OCI-LY3 (cell line): ENCODE measurements at regions not wholly inside any gene's neighbourhood (a gene's known extent, or its start where the extent isn't known, plus 50 kb on each side); places are given as distances from the start of the nearest gene placed in this dataset.

Experiments used
- H2AFZ ChIP-seq: fragments of 200-600, 300-600 bp; shearing (Covaris generic); 2 replicates; pipeline ENCODE4 v1.6.0; 2014; ENCODE audit warnings: antibody characterized with exemption, low read depth, low read length
- H3K27ac ChIP-seq: fragments of 200-600, 300-600 bp; sonication (generic); 2 replicates; pipeline ENCODE4 v1.5.1; 2014; ENCODE audit warnings: mild to moderate bottlenecking, low read length, moderate library complexity, mixed read lengths
- H3K27me3 ChIP-seq: fragments of 200-600, 300-600 bp; sonication (generic); 2 replicates; pipeline ENCODE4 v1.6.1; 2014; ENCODE audit warnings: low read depth, low read length, mixed read lengths
- H3K36me3 ChIP-seq: fragments of 200-600, 300-600 bp; sonication (generic); replicated peaks from 2 replicates; pipeline ENCODE3; 2014; ENCODE audit warnings: low read depth, low read length, mixed read lengths
- H3K4me1 ChIP-seq: fragments of 300-600, 200-600 bp; sonication (generic); 2 replicates; pipeline ENCODE4 v1.6.1; 2014; ENCODE audit warnings: low read length, mixed read lengths
- H3K4me2 ChIP-seq: fragments of 200-600, 300-600 bp; sonication (generic); 2 replicates; pipeline ENCODE4 v1.6.1; 2014; ENCODE audit warnings: low read length, mixed read lengths
- H3K4me3 ChIP-seq: fragments of 300-600, 200-600 bp; sonication (generic); 2 replicates; pipeline ENCODE4 v1.5.1; 2014; ENCODE audit warnings: antibody characterized with exemption, mild to moderate bottlenecking, low read length, moderate library complexity
- H3K79me2 ChIP-seq: fragments of 300-600, 200-600 bp; shearing (Covaris generic); 2 replicates; pipeline ENCODE4 v1.6.1; 2014; ENCODE audit warnings: mild to moderate bottlenecking, low read length, mixed read lengths
- H3K9ac ChIP-seq: fragments of 300-600, 200-600 bp; shearing (Covaris generic); 2 replicates; pipeline ENCODE4 v1.6.0; 2014; ENCODE audit warnings: mild to moderate bottlenecking, low read length, moderate library complexity
- H3K9me3 ChIP-seq: fragments of 200-600, 300-600 bp; shearing (Covaris generic); 2 replicates; pipeline ENCODE4 v1.6.1; 2014; ENCODE audit warnings: low read length, mixed read lengths; ENCODE audit not compliant: insufficient read depth
- H4K20me1 ChIP-seq: fragments of 200-600, 300-600 bp; sonication (generic); 2 replicates; pipeline ENCODE4 v1.6.1; 2016; ENCODE audit warnings: low read length, mixed read lengths; ENCODE audit not compliant: insufficient read depth
- CTCF ChIP-seq: fragments of 200-600, 300-600 bp; sonication (generic); IDR thresholded peaks from 2 replicates; pipeline ENCODE4 v1.5.1; 2014; ENCODE audit warnings: antibody characterized with exemption, low read length, low read depth
- EZH2phosphoT487 ChIP-seq: fragments of 200-600 bp; shearing (Covaris generic); IDR thresholded peaks from 2 replicates; pipeline ENCODE4 v1.6.1; 2018; ENCODE audit warnings: antibody characterized with exemption, mixed run types, low read depth

GRCh38 chr12:4197922-4198763, 75.4 kb upstream of the CCND2 start:
- H3K9me3 ChIP-seq, result no peaks in the 10 kb centered on the region
- H3K79me2 ChIP-seq, result no peaks in the 10 kb centered on the region
- H3K27ac ChIP-seq, result no peak overlapping the region
- H3K27me3 ChIP-seq, result no peaks in the 10 kb centered on the region
- H3K4me2 ChIP-seq, result no peak overlapping the region
- no peaks in the 10 kb centered on the region for H4K20me1 ChIP-seq
- no peak overlapping the region for H3K4me3 ChIP-seq
- H3K4me1 ChIP-seq, result peaks cover 32% of the 10 kb centered on the region
- H3K36me3 ChIP-seq, result no peaks in the 10 kb centered on the region
- TF ChIP-seq EZH2phosphoT487 (no peak), CTCF (no peak)
- no peak overlapping the region for H2AFZ ChIP-seq
- H3K9ac ChIP-seq, result no peak overlapping the region

GRCh38 chr12:4196805-4197420, 76.6 kb upstream of the CCND2 start:
- Histone ChIP-seq H3K9ac (no peak overlapping the region), H3K4me3 (no peak overlapping the region), H3K9me3 (no peaks in the 10 kb centered on the region), H3K4me1 (peaks cover 23% of the 10 kb centered on the region), H3K27ac (no peak overlapping the region), H4K20me1 (no peaks in the 10 kb centered on the region), H3K79me2 (no peaks in the 10 kb centered on the region), H3K4me2 (no peak overlapping the region), H3K36me3 (no peaks in the 10 kb centered on the region), H2AFZ (no peak overlapping the region), H3K27me3 (no peaks in the 10 kb centered on the region)
- TF ChIP-seq EZH2phosphoT487 (no peak), CTCF (no peak)

- H3K4me2 ChIP-seq, result no peak overlapping the region
- H3K27me3 ChIP-seq, result no peaks in the 10 kb centered on the region
- no peaks in the 10 kb centered on the region for H3K79me2 ChIP-seq
- H3K9me3 ChIP-seq, result no peaks in the 10 kb centered on the region
- H3K27ac ChIP-seq, result no peak overlapping the region
- H3K4me1 ChIP-seq, result peaks cover 25% of the 10 kb centered on the region
- TF ChIP-seq EZH2phosphoT487 (no peak), CTCF (no peak)
- H3K4me3 ChIP-seq, result no peak overlapping the region
- H4K20me1 ChIP-seq, result no peaks in the 10 kb centered on the region
- no peaks in the 10 kb centered on the region for H3K36me3 ChIP-seq
- H3K9ac ChIP-seq, result no peak overlapping the region
- H2AFZ ChIP-seq, result no peak overlapping the region
Measured at GRCh38 chr12:4194668-4195067, 78.9 kb upstream of the CCND2 start.

GRCh38 chr12:4193821-4194220, 79.7 kb upstream of the CCND2 start:
- H3K36me3 ChIP-seq, result no peaks in the 10 kb centered on the region
- H3K4me2 ChIP-seq, result no peak overlapping the region
- no peaks in the 10 kb centered on the region for H3K9me3 ChIP-seq
- TF ChIP-seq CTCF, result no peak
- peaks cover 22% of the 10 kb centered on the region for H3K4me1 ChIP-seq
- H2AFZ ChIP-seq, result no peak overlapping the region
- no peaks in the 10 kb centered on the region for H3K79me2 ChIP-seq
- H3K27me3 ChIP-seq, result no peaks in the 10 kb centered on the region
- no peak overlapping the region for H3K9ac ChIP-seq
- H3K4me3 ChIP-seq, result no peak overlapping the region
- H3K27ac ChIP-seq, result no peak overlapping the region
- H4K20me1 ChIP-seq, result no peaks in the 10 kb centered on the region
